Astrocyte (in vitro differentiated cells and primary cell): ENCODE measurements at regions not wholly inside any gene's neighbourhood (a gene's known extent, or its start where the extent isn't known, plus 50 kb on each side); places are given as distances from the start of the nearest gene placed in this dataset.

Experiments used
- DNase-seq: peaks from one replicate; pipeline ENCODE4 v3.0.0-alpha.2; 2010; ENCODE audit warnings: low read depth
- FAIRE-seq: peaks from 2 replicates; lab custom pipeline; 2011; peaks lifted over from hg19 to GRCh38; lab: Jason Lieb, UNC
- H2AFZ ChIP-seq: 2 replicates; pipeline ENCODE4 v1.6.0; 2012; ENCODE audit warnings: low read depth, low read length, inconsistent platforms
- H3K27ac ChIP-seq: 2 replicates; pipeline ENCODE4 v1.5.1; 2011; ENCODE audit warnings: low read depth, low read length, inconsistent platforms
- H3K27me3 ChIP-seq: 2 replicates; pipeline ENCODE4 v1.6.0; 2011; ENCODE audit warnings: low read length, inconsistent platforms; ENCODE audit not compliant: insufficient read depth
- H3K36me3 ChIP-seq: 2 replicates; pipeline ENCODE4 v1.5.1; 2011; ENCODE audit warnings: low read length, inconsistent platforms; ENCODE audit not compliant: insufficient read depth
- H3K4me1 ChIP-seq: 2 replicates; pipeline ENCODE4 v1.5.1; 2011; ENCODE audit warnings: low read length, inconsistent platforms; ENCODE audit not compliant: insufficient read depth
- H3K4me2 ChIP-seq: 2 replicates; pipeline ENCODE4 v1.6.0; 2012; ENCODE audit warnings: low read length, inconsistent platforms
- H3K4me3 ChIP-seq: 2 replicates; pipeline ENCODE4 v1.5.1; 2011; ENCODE audit warnings: low read depth, mild to moderate bottlenecking, low read length, inconsistent platforms; ENCODE audit not compliant: insufficient read depth
- H3K79me2 ChIP-seq: 2 replicates; pipeline ENCODE4 v1.6.0; 2012; ENCODE audit warnings: mild to moderate bottlenecking, low read length, inconsistent platforms; ENCODE audit not compliant: insufficient read depth
- H3K9ac ChIP-seq: 2 replicates; pipeline ENCODE4 v1.6.0; 2012; ENCODE audit warnings: mild to moderate bottlenecking, low read length, inconsistent platforms
- H3K9me3 ChIP-seq: 2 replicates; pipeline ENCODE4 v1.5.1; 2012; ENCODE audit warnings: low read depth, mild to moderate bottlenecking, low read length, inconsistent platforms; ENCODE audit not compliant: insufficient read depth
- H4K20me1 ChIP-seq: 2 replicates; pipeline ENCODE4 v1.6.0; 2012; ENCODE audit warnings: low read length, inconsistent platforms; ENCODE audit not compliant: insufficient read depth
- H3K27ac Mint-ChIP-seq: one replicate; pipeline ENCODE4 v1.8.0; 2021; ENCODE audit warnings: mild to moderate bottlenecking, mixed read lengths; ENCODE audit not compliant: unreplicated experiment
- H3K27me3 Mint-ChIP-seq: one replicate; pipeline ENCODE4 v1.8.0; 2021; ENCODE audit warnings: low read depth, mixed read lengths; ENCODE audit not compliant: unreplicated experiment
- H3K36me3 Mint-ChIP-seq: one replicate; pipeline ENCODE4 v1.8.0; 2021; ENCODE audit warnings: low read depth, mixed read lengths; ENCODE audit not compliant: unreplicated experiment
- H3K4me1 Mint-ChIP-seq: one replicate; pipeline ENCODE4 v1.8.0; 2021; ENCODE audit warnings: low read depth, mixed read lengths; ENCODE audit not compliant: unreplicated experiment
- H3K4me3 Mint-ChIP-seq: one replicate; pipeline ENCODE4 v1.8.0; 2021; ENCODE audit warnings: mild to moderate bottlenecking, moderate library complexity, mixed read lengths; ENCODE audit not compliant: unreplicated experiment
- H3K9me3 Mint-ChIP-seq: one replicate; pipeline ENCODE4 v1.8.0; 2021; ENCODE audit warnings: mild to moderate bottlenecking, mixed read lengths; ENCODE audit not compliant: unreplicated experiment
- CTCF ChIP-seq: IDR thresholded peaks from 2 replicates; pipeline ENCODE4 v1.5.1; 2011; ENCODE audit warnings: low read depth, mild to moderate bottlenecking, inconsistent platforms, low read length, moderate library complexity; ENCODE audit not compliant: insufficient read depth
- EZH2 ChIP-seq: IDR thresholded peaks from 2 replicates; pipeline ENCODE4 v1.6.1; 2012; ENCODE audit warnings: mild to moderate bottlenecking, low read length, inconsistent platforms; ENCODE audit not compliant: insufficient read depth

- no peak for FAIRE-seq
- Histone ChIP-seq H3K27ac (no peak overlapping the region), H3K4me2 (no peak overlapping the region), H4K20me1 (no peaks in the 10 kb centered on the region), H3K4me1 (no peaks in the 10 kb centered on the region), H3K36me3 (no peaks in the 10 kb centered on the region), H3K27me3 (no peaks in the 10 kb centered on the region), H3K9me3 (peaks cover 2% of the 10 kb centered on the region), H3K4me3 (no peak overlapping the region), H2AFZ (no peak overlapping the region), H3K79me2 (no peaks in the 10 kb centered on the region), H3K9ac (no peak overlapping the region)
- Mint-ChIP-seq H3K36me3 (no peaks in the 10 kb centered on the region), H3K9me3 (no peaks in the 10 kb centered on the region), H3K4me1 (peaks cover 1% of the 10 kb centered on the region), H3K27ac (no peak overlapping the region), H3K4me3 (no peak overlapping the region), H3K27me3 (no peaks in the 10 kb centered on the region)
- TF ChIP-seq CTCF = no peak
- DNase-seq = no peak
Measured at GRCh38 chr1:239893127-239893731, 198.5 kb upstream of the FMN2 start.

DNA sequence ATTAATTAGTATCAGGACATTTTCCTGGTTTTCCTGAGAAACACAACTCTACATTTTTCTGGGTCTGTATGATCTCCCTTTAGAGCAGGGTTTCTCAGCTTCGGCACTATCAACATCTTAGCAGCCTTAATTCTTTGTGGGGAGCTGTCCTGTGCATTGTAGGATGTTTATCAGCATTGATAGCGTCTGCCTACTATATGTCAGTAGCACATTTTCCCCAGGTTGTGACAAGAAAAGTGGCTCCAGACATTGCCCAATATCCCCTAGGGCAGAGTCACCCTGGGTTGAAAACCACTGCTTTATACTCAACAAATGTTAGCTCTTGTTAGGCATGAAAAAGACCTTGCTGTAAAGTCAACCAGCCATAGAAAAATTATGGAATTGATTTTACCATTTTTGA, 195.1 kb upstream of the FMN2 start:
- DNase-seq (no peak), FAIRE-seq (no peak)
- H3K36me3 Mint-ChIP-seq = no peaks in the 10 kb centered on the region
- Histone ChIP-seq H4K20me1 (no peaks in the 10 kb centered on the region), H3K4me1 (no peaks in the 10 kb centered on the region), H3K4me3 (no peak overlapping the region), H3K9me3 (peaks cover 2% of the 10 kb centered on the region), H3K4me2 (no peak overlapping the region), H3K36me3 (no peaks in the 10 kb centered on the region), H3K27ac (no peak overlapping the region), H2AFZ (no peak overlapping the region), H3K9ac (no peak overlapping the region), H3K79me2 (no peaks in the 10 kb centered on the region), H3K27me3 (no peaks in the 10 kb centered on the region)
- H3K27ac Mint-ChIP-seq = no peak overlapping the region
- H3K27me3 Mint-ChIP-seq = no peaks in the 10 kb centered on the region
- no peak overlapping the region for H3K4me3 Mint-ChIP-seq
- H3K4me1 Mint-ChIP-seq = peaks cover 1% of the 10 kb centered on the region
- no peaks in the 10 kb centered on the region for H3K9me3 Mint-ChIP-seq
- TF ChIP-seq CTCF = no peak
- TF ChIP-seq EZH2 = no peak

- no peak for DNase-seq
- Mint-ChIP-seq H3K27ac (no peak overlapping the region), H3K4me1 (peaks cover 1% of the 10 kb centered on the region), H3K9me3 (no peaks in the 10 kb centered on the region), H3K4me3 (no peak overlapping the region), H3K27me3 (no peaks in the 10 kb centered on the region), H3K36me3 (no peaks in the 10 kb centered on the region)
- H4K20me1 ChIP-seq = no peaks in the 10 kb centered on the region
- peaks cover 2% of the 10 kb centered on the region for H3K9me3 ChIP-seq
- FAIRE-seq = no peak
- no peak overlapping the region for H2AFZ ChIP-seq
- no peak overlapping the region for H3K4me3 ChIP-seq
- H3K36me3 ChIP-seq = no peaks in the 10 kb centered on the region
- TF ChIP-seq EZH2 (no peak), CTCF (no peak)
- H3K4me1 ChIP-seq = no peaks in the 10 kb centered on the region
- no peak overlapping the region for H3K4me2 ChIP-seq
- H3K27me3 ChIP-seq = no peaks in the 10 kb centered on the region
- no peaks in the 10 kb centered on the region for H3K79me2 ChIP-seq
- no peak overlapping the region for H3K27ac ChIP-seq
- no peak overlapping the region for H3K9ac ChIP-seq
Measured at GRCh38 chr1:239896980-239897379, 194.7 kb upstream of the FMN2 start.
